Lower leg skin (tissue), 3 donors: ENCODE measurements at regions not wholly inside any gene's neighbourhood (a gene's known extent, or its start where the extent isn't known, plus 50 kb on each side); places are given as distances from the start of the nearest gene placed in this dataset.

Source experiments
- CTCF ChIP-seq, 3 donors: fragments of 450-650 bp; IDR thresholded peaks; one replicate each; pipeline ENCODE4 v1.5.1; 2016; ENCODE audit warnings: antibody characterized with exemption in 3 of 3, mild to moderate bottlenecking in 3 of 3, moderate library complexity in 2 of 3
- POLR2A ChIP-seq, 2 donors: fragments of 450-650 bp; IDR thresholded peaks; one replicate each; pipeline ENCODE4 v1.6.1; 2016 to 2017; ENCODE audit warnings: antibody characterized with exemption in 2 of 2, mild to moderate bottlenecking in 1 of 2, moderate library complexity in 1 of 2

GRCh38 chr9:94026816-94027215 is 57.4 kb upstream of the PTPDC1 start:
- TF ChIP-seq CTCF (IDR thresholded peaks at IDR 0.05) (no peak), POLR2A (IDR thresholded peaks at IDR 0.05) (no peak)
